ENCODE measurements at regions not wholly inside any gene's neighbourhood (a gene's known extent, or its start where the extent isn't known, plus 50 kb on each side); places are given as distances from the start of the nearest gene placed in this dataset.

- Histone ChIP-seq H3K27ac (peak overlapping the region in 1 of 2 donors; percentile 39), H3K27me3 (no peaks in the 10 kb centered on the region), H3K4me1 (no peaks in the 10 kb centered on the region), H3K9me3 (no peaks in the 10 kb centered on the region), H3K36me3 (no peaks in the 10 kb centered on the region), H3K4me3 (no peak overlapping the region)
- TF ChIP-seq POLR2AphosphoS5 (IDR thresholded peaks at IDR 0.05) (no peak), POLR2A (IDR thresholded peaks at IDR 0.05) (no peak), CTCF (IDR thresholded peaks at IDR 0.05) (no peak)
- intact Hi-C loops (cut with DNase I; ENCODE audit: low total_unique reads), result no loop called here
- DNase-seq (ENCODE audit: low spot score in 2 of 2), result no peak
Measured at GRCh38 chr2:62589691-62590356, 83.8 kb upstream of the TMEM17 start.

DNA sequence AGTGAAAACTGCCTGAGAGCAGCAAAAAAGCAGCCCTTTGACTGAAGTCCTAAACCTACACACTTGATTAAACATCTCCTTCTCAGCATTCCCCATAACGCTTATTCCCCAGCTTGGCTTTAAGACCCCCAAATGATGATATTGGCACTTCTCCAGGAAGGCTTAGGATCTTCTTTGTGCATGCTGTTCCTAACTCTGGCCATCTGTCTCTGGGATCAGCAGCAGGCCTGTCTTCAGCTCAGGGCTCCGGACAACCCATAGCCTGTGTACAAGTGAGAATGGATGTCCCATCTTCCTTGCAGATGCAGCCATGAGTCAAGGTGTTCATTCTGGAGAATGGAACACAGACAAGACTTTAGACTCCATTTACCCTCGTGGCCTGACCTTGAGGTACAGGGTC, 81.6 kb upstream of the TMEM17 start:
- no peak for DNase-seq (ENCODE audit: low spot score in 2 of 2)
- intact Hi-C loops (cut with DNase I; ENCODE audit: low total_unique reads), result no loop called here
- Histone ChIP-seq H3K9me3 (no peaks in the 10 kb centered on the region), H3K4me3 (no peak overlapping the region), H3K27ac (peak overlapping the region in 1 of 2 donors; percentile 9), H3K36me3 (no peaks in the 10 kb centered on the region), H3K27me3 (no peaks in the 10 kb centered on the region), H3K4me1 (no peaks in the 10 kb centered on the region)
- TF ChIP-seq POLR2AphosphoS5 (IDR thresholded peaks at IDR 0.05) (no peak), POLR2A (IDR thresholded peaks at IDR 0.05) (no peak), CTCF (IDR thresholded peaks at IDR 0.05) (no peak)

GRCh38 chr2:62586981-62587380, 81.0 kb upstream of the TMEM17 start:
- no peak for DNase-seq (ENCODE audit: low spot score in 2 of 2)
- Histone ChIP-seq H3K4me1 (no peaks in the 10 kb centered on the region), H3K27me3 (no peaks in the 10 kb centered on the region), H3K9me3 (no peaks in the 10 kb centered on the region), H3K4me3 (no peak overlapping the region), H3K36me3 (no peaks in the 10 kb centered on the region), H3K27ac (peak overlapping the region in 1 of 2 donors; percentile 9)
- no peak for TF ChIP-seq CTCF (IDR thresholded peaks at IDR 0.05)
- no peak for TF ChIP-seq POLR2A (IDR thresholded peaks at IDR 0.05)
- no peak for TF ChIP-seq POLR2AphosphoS5 (IDR thresholded peaks at IDR 0.05)
- intact Hi-C loops (cut with DNase I; ENCODE audit: low total_unique reads), result no loop called here

GRCh38 chr2:62578803-62579640, 73.0 kb upstream of the TMEM17 start:
- Histone ChIP-seq H3K36me3 (no peaks in the 10 kb centered on the region), H3K9me3 (no peaks in the 10 kb centered on the region), H3K27ac (peak overlapping the region; percentile 78 to 82), H3K4me3 (no peak overlapping the region), H3K4me1 (peaks cover 0 to 4% of the 10 kb centered on the region in 2 donors), H3K27me3 (no peaks in the 10 kb centered on the region)
- DNase-seq (ENCODE audit: low spot score in 2 of 2), result no peak
- TF ChIP-seq POLR2AphosphoS5 (IDR thresholded peaks at IDR 0.05), result peak in 1 of 3 donors; percentile 21
- TF ChIP-seq CTCF (IDR thresholded peaks at IDR 0.05), result no peak
- intact Hi-C loops (cut with DNase I; ENCODE audit: low total_unique reads), result no loop called here
